Natural killer cell (primary cell): ENCODE measurements at regions not wholly inside any gene's neighbourhood (a gene's known extent, or its start where the extent isn't known, plus 50 kb on each side); places are given as distances from the start of the nearest gene placed in this dataset.
"Not testable (repeated sequence)": the region's sequence is repeated elsewhere in the genome, so short reads cannot be mapped to it uniquely, and the experiment has no call there.

Experiments
- ATAC-seq, 3 donors: fragments of 150-1000 bp in 2 of 3; fragments of 200-7000 bp in 1 of 3; cut with Tn5 transposase; 1 replicate in 1 of 3; 2 replicates in 2 of 3; pipeline ENCODE4 v1.10.0; 2021; ENCODE audit warnings: mild to moderate bottlenecking in 2 of 3, moderate library complexity in 2 of 3
- DNase-seq, 2 donors: peaks; one replicate each; pipeline versions ENCODE4 v3.0.0 to v3.0.0-alpha.2; 2013 to 2021; ENCODE audit warnings: mixed read lengths in 1 of 2
- H3K27ac ChIP-seq: one replicate; pipeline ENCODE4 v1.5.1; 2013; ENCODE audit warnings: mild to moderate bottlenecking, low read length
- H3K27me3 ChIP-seq: one replicate; pipeline ENCODE4 v1.6.1; 2013; ENCODE audit warnings: low read length; ENCODE audit not compliant: control insufficient read depth, insufficient read depth
- H3K36me3 ChIP-seq: one replicate; pipeline ENCODE4 v1.6.1; 2013; ENCODE audit warnings: low read length; ENCODE audit not compliant: control insufficient read depth, insufficient read depth
- H3K4me1 ChIP-seq: one replicate; pipeline ENCODE4 v1.6.1; 2013; ENCODE audit warnings: low read length; ENCODE audit not compliant: control insufficient read depth, insufficient read depth
- H3K4me3 ChIP-seq: one replicate; pipeline ENCODE4 v1.5.1; 2013; ENCODE audit warnings: low read length
- H3K9me3 ChIP-seq: one replicate; pipeline ENCODE4 v1.6.1; 2013; ENCODE audit warnings: low read length; ENCODE audit not compliant: control insufficient read depth, insufficient read depth
- H3K27ac Mint-ChIP-seq, 2 donors: one replicate each; pipeline ENCODE4 v1.8.0; 2022; ENCODE audit warnings: mild to moderate bottlenecking in 2 of 2, mixed read lengths in 2 of 2, moderate library complexity in 1 of 2
- H3K27me3 Mint-ChIP-seq, 2 donors: one replicate each; pipeline ENCODE4 v1.8.0; 2022; ENCODE audit warnings: low read depth in 2 of 2, mixed read lengths in 2 of 2
- H3K36me3 Mint-ChIP-seq: one replicate; pipeline ENCODE4 v1.8.0; 2022; ENCODE audit warnings: mixed read lengths
- H3K4me1 Mint-ChIP-seq, 2 donors: one replicate each; pipeline ENCODE4 v1.8.0; 2022; ENCODE audit warnings: mixed read lengths in 2 of 2
- H3K4me3 Mint-ChIP-seq: one replicate; pipeline ENCODE4 v1.8.0; 2022; ENCODE audit warnings: mild to moderate bottlenecking, moderate library complexity, mixed read lengths
- H3K9me3 Mint-ChIP-seq, 2 donors: one replicate each; pipeline ENCODE4 v1.8.0; 2022; ENCODE audit warnings: mixed read lengths in 2 of 2
- CTCF ChIP-seq: fragments of 200-600 bp; IDR thresholded peaks from one replicate; pipeline ENCODE4 v1.8.0; 2022; ENCODE audit warnings: antibody characterized with exemption
- WGBS: methylation state at CpG from one replicate; pipeline ENCODE4 v1.1.7; 2013; ENCODE audit warnings: missing lambda C conversion rate; ENCODE audit not compliant: insufficient coverage; 5-methylcytosine and 5-hydroxymethylcytosine counted together
- intact Hi-C: fragments of 100-400 bp; cut with micrococcal nuclease; formaldehyde crosslinking; loops from one replicate; pipeline ENCODE4 v1.14.2; 2022

GRCh38 chr14:57052705-57053302 is 215.9 kb downstream of the EXOC5 start:
- no CpG with 5 or more reads among the region's 3 CpGs for WGBS
- Histone ChIP-seq H3K36me3 (no peaks in the 10 kb centered on the region), H3K9me3 (no peaks in the 10 kb centered on the region), H3K27me3 (no peaks in the 10 kb centered on the region), H3K4me3 (no peak overlapping the region), H3K27ac (no peak overlapping the region), H3K4me1 (no peaks in the 10 kb centered on the region)
- TF ChIP-seq CTCF: no peak
- H3K4me3 Mint-ChIP-seq: no peak overlapping the region
- H3K27me3 Mint-ChIP-seq: peaks cover 0 to 8% of the 10 kb centered on the region in 2 donors
- intact Hi-C loops: no loop called here
- no peak overlapping the region for H3K27ac Mint-ChIP-seq
- ATAC-seq: no peak
- H3K36me3 Mint-ChIP-seq: no peaks in the 10 kb centered on the region
- H3K4me1 Mint-ChIP-seq: no peaks in the 10 kb centered on the region
- peaks cover 2 to 3% of the 10 kb centered on the region in 2 donors for H3K9me3 Mint-ChIP-seq
- DNase-seq: no peak

- no peak for ATAC-seq
- no peaks in the 10 kb centered on the region for H3K36me3 Mint-ChIP-seq
Measured at GRCh38 chr14:57051633-57052032, 217.1 kb downstream of the EXOC5 start.

GRCh38 chr14:57049848-57050247 is 218.9 kb downstream of the EXOC5 start:
- H3K27me3 ChIP-seq: no peaks in the 10 kb centered on the region
- no peak for DNase-seq
- H3K36me3 Mint-ChIP-seq: no peaks in the 10 kb centered on the region
- no peaks in the 10 kb centered on the region for H3K4me1 ChIP-seq
- no peaks in the 10 kb centered on the region for H3K36me3 ChIP-seq
- peaks cover 2 to 3% of the 10 kb centered on the region in 2 donors for H3K9me3 Mint-ChIP-seq
- H3K27me3 Mint-ChIP-seq: peaks cover 0 to 8% of the 10 kb centered on the region in 2 donors
- intact Hi-C loops: no loop called here
- WGBS: 66% methylated on average over 1 of the region's 1 CpG
- TF ChIP-seq CTCF: no peak
- no peak for ATAC-seq
- H3K27ac ChIP-seq: no peak overlapping the region
- no peak overlapping the region for H3K27ac Mint-ChIP-seq
- H3K4me1 Mint-ChIP-seq: no peaks in the 10 kb centered on the region
- H3K4me3 ChIP-seq: no peak overlapping the region
- H3K4me3 Mint-ChIP-seq: no peak overlapping the region
- H3K9me3 ChIP-seq: peaks cover 2% of the 10 kb centered on the region

More at GRCh38 chr14:57051633-57052032, 217.1 kb downstream of the EXOC5 start:
- intact Hi-C loops: no loop called here
- no peak overlapping the region for H3K4me3 Mint-ChIP-seq
- DNase-seq: no peak
- Histone ChIP-seq H3K9me3 (no peaks in the 10 kb centered on the region), H3K4me3 (no peak overlapping the region), H3K27ac (no peak overlapping the region), H3K27me3 (no peaks in the 10 kb centered on the region), H3K36me3 (no peaks in the 10 kb centered on the region), H3K4me1 (no peaks in the 10 kb centered on the region)
- no peak overlapping the region for H3K27ac Mint-ChIP-seq
- no peaks in the 10 kb centered on the region for H3K4me1 Mint-ChIP-seq
- 87% methylated on average over 7 of the region's 7 CpGs for WGBS
- TF ChIP-seq CTCF: no peak
- peaks cover 0 to 8% of the 10 kb centered on the region in 2 donors for H3K27me3 Mint-ChIP-seq
- H3K9me3 Mint-ChIP-seq: peaks cover 2 to 3% of the 10 kb centered on the region in 2 donors

GRCh38 chr14:57046175-57046574 is 222.5 kb downstream of the EXOC5 start:
- no peaks in the 10 kb centered on the region for H3K27me3 Mint-ChIP-seq
- H3K4me3 Mint-ChIP-seq: no peak overlapping the region
- H3K9me3 ChIP-seq: peaks cover 3% of the 10 kb centered on the region
- DNase-seq: no peak
- no peak for TF ChIP-seq CTCF
- intact Hi-C loops: no loop called here
- no peak overlapping the region for H3K27ac ChIP-seq
- H3K4me3 ChIP-seq: no peak overlapping the region
- 72% methylated on average over 4 of the region's 4 CpGs for WGBS
- H3K36me3 ChIP-seq: no peaks in the 10 kb centered on the region
- ATAC-seq: no peak
- no peaks in the 10 kb centered on the region for H3K4me1 ChIP-seq
- H3K27me3 ChIP-seq: no peaks in the 10 kb centered on the region
- H3K9me3 Mint-ChIP-seq: peaks cover 2 to 6% of the 10 kb centered on the region in 2 donors
- no peak overlapping the region for H3K27ac Mint-ChIP-seq
- H3K36me3 Mint-ChIP-seq: no peaks in the 10 kb centered on the region
- no peaks in the 10 kb centered on the region for H3K4me1 Mint-ChIP-seq

- H3K27ac Mint-ChIP-seq, H3K27ac ChIP-seq, H3K27me3 ChIP-seq, H3K4me3 ChIP-seq, H3K4me1 Mint-ChIP-seq, H3K4me1 ChIP-seq, H3K4me3 Mint-ChIP-seq, ATAC-seq, H3K27me3 Mint-ChIP-seq, H3K36me3 ChIP-seq, intact Hi-C loops, H3K9me3 Mint-ChIP-seq, H3K9me3 ChIP-seq, DNase-seq, H3K36me3 Mint-ChIP-seq: not testable (repeated sequence)
- WGBS: 97% methylated on average over 2 of the region's 5 CpGs
Measured at GRCh38 chr14:57044101-57044973, 224.4 kb downstream of the EXOC5 start.
